GM21526 (cell line): ENCODE measurements at regions not wholly inside any gene's neighbourhood (a gene's known extent, or its start where the extent isn't known, plus 50 kb on each side); places are given as distances from the start of the nearest gene placed in this dataset.
A peak's percentile ranks its signal among the peaks of the same experiment; 100 is the strongest.
"Not testable (repeated sequence)": the region's sequence is repeated elsewhere in the genome, so short reads cannot be mapped to it uniquely, and the experiment has no call there.

Source experiments
- ATAC-seq: cut with Tn5 transposase; IDR thresholded peaks from one replicate; pipeline ENCODE4 v1.9.1; 2021; ENCODE audit warnings: moderate library complexity; ENCODE audit not compliant: unreplicated experiment, low FRiP score

DNA sequence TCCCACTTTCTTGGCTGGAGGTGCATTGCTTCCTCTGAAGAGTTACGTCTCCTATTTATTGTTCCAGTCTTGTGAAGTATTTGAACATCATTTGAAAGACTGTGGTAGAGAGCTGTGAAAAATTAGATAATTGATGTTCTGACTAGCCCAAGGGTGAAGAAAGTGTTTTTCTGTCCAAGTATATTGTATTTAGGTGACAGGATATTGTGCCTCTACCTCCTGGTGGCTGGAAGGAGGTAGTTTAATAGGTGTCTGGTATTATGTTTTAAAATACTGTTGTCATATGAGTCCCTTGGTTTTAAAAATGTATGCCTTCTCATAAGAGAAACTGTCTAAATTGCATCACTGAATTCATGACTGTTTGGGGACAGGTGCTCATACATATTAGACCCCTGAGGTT lies 226.0 kb downstream of the SPRY1 start:
- ATAC-seq = no peak

- no peak for ATAC-seq
Observed at GRCh38 chr4:123623611-123624010, 227.0 kb downstream of the SPRY1 start.

DNA sequence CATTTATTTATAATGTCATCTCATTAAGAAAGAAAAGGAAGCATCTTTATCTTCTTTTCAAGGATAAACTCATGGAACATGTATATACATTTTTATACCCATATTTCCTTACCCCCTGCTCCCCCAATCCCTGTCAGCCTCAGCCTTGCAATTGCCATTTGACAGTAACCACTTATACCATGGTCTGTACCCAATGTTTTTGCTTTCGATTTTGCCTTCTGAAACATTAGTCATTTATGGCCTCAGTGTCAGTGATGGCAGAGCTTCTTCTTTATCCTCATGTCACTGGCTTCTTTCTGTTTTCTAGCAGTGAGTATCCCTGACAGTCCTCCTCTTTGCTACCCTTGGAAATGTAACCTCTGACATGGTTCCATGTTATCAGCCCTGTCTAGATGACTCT lies 228.4 kb downstream of the SPRY1 start:
- ATAC-seq = no peak

DNA sequence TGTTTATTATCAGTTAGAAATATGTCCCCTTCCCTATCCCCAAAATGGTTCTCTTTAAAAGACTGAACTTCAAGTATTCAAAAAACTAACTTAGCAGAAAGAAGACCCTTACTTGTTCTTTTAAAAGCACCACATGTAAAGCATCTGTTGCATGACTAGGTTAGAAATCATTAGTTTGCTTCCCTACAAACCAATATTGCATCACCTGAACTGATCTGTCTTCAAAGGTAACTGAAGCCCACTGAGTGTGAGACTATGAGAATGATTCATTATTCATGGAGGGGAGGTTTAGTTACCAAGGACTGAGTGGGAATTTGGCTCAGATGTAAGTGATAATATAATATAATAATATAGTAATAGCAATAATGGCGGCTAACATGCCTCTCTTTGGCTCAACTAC lies 231.7 kb downstream of the SPRY1 start:
- ATAC-seq = no peak

DNA sequence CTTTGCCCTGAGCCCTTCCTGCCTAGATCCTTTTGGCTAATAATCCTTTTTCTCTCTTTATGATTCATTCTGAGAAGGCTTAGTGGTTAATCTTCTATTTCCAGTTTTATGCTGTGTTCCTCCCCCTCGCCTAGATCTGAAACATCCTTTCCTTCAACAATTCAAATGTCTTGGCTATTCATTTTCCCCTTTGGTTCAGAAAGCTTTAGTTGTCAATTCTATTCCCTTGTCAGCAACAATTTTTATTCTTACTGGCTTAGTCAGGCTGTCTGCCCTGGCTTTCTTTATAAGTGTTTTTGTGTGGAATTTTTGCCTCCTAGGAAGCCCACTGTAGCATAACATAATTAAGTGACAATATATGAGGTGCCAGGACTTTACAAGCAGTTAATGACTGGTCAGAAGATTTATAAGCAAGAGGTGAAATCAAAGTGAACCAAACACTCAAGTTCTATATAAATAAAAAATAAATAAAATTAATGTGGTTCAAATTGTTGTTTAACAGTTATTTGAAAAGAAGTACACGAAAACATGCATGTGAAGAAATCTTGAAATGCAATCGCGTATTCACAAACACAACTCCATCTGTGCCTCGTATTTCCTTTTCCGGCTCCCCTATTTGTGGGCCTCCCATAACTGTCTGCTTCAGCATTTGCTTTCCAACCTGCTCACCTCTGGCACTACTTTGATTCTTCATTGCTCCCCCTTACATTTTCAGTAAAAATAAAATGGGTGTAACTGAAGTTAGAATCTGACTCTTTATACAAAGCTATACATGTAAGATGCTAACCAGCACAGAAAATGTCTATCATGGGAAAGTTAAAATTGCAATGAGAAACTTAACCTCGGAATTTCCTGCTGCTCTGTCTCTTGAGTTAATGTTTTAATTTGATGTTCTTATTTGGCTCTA lies 235.4 kb downstream of the SPRY1 start:
- no peak for ATAC-seq

DNA sequence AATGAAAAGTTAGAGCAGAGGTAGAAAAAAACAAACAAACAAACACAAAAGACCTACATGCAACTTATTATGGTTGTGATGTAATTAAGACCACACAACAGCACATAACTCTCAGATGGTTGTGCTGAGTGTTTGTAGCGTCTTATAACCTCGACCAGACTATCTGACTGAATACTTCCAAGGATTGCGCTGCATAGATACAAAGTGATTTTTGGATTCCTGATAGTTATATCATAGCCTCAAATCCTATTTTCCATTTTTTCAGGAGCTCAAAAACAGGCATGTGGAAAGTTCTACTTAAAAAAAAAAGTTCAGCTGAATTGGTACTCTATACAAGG lies 236.1 kb downstream of the SPRY1 start:
- ATAC-seq = no peak

GRCh38 chr4:123638834-123639233 lies 242.2 kb downstream of the SPRY1 start:
- no peak for ATAC-seq

- ATAC-seq = no peak
Observed at GRCh38 chr4:123640271-123640670, 243.7 kb downstream of the SPRY1 start.

DNA sequence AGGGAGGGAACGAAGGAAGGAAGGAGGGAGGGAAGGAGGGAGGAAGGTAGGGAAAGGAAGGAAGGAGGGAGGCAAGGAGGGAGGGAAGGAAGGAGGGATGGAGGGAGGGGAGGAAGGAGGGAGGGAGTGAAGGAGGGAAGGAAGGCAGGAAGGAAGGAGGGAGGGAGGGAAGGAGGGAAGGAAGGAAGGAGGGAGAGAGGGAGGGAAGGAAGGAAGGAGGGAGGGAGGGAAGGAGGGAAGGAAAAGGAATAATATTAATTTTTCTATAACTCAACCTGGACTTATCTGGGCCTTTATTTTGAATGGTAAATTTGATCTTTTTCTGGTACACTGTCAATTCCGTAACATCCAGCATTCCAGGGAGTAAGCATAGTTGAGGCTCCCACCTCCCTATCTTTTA lies 244.2 kb downstream of the SPRY1 start:
- no peak for ATAC-seq

DNA sequence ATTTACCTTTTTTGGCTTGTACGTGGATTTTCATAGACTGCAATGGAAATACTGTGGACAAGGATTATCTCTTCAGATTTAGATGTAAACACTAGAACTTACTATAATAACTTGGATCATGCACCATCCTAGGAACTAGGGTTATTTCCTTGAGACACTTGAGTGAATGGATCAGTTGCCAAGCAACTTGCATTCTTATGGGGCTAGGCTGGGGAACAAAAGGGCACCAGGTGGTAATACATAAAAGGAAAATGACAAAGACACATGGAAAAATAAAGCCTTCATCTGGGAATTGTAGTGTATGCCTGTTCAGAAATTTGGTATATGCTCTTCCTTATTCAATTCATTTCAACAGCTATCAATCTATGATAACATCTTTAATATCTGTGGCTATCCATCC lies 247.1 kb downstream of the SPRY1 start:
- ATAC-seq = no peak

DNA sequence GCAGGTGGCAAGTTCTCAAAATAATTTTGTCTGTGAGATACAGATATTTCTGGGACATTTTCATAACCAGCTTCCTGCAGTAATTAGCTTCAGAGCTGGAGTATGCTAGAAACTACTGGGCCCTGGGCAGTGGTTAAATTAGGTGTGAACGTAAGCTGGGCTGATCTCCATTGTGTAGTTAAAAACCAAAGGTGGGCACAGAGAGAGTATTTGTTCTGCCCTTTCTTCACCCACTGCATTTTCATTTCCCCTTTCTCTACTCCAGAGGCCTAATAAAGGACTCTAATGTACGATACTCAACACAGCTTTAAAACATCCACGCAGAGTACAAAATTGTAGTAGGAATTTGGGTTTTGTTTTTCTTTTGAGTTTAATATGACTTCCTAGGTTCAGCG lies 252.7 kb downstream of the SPRY1 start:
- peak; percentile 88 for ATAC-seq

- ATAC-seq = peak; percentile 26
Observed at GRCh38 chr4:123649645-123650391, 253.2 kb downstream of the SPRY1 start.

- no peak for ATAC-seq
Observed at GRCh38 chr4:123651066-123651465, 254.5 kb downstream of the SPRY1 start.

DNA sequence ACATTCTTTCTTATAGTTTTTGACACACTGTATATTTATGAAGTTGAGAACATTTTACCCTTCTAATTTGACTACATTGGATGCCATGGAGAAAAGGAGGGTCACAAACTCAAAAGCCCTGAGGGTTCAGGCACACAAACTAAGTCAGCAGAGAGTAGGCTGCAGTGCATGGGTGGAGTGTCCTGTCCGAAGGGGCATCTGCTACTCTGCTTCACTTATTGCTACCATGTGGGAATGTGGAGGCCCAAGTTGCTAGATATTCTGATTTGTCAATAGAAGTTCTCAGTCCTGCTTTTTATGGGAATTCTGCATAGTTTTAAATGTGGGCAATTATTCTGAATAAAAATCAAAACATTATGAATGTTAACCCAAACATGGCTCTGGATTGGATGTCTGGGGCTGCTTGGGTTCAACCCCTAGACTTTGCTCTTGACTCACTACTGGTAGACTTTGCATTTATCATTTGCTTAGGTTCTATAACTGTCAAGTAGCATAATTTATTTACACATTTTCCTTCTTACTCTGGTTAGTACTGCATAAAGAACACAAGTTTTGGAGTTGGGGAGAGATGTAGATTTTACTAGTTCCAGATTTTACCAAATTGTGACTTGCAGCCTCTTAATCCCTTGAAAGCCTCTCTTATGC lies 255.1 kb downstream of the SPRY1 start:
- no peak for ATAC-seq

GRCh38 chr4:123652476-123652875 lies 255.9 kb downstream of the SPRY1 start:
- no peak for ATAC-seq

GRCh38 chr4:123653236-123653635 lies 256.6 kb downstream of the SPRY1 start:
- no peak for ATAC-seq

GRCh38 chr4:123656746-123657294 lies 260.2 kb downstream of the SPRY1 start:
- ATAC-seq = not testable (repeated sequence)

DNA sequence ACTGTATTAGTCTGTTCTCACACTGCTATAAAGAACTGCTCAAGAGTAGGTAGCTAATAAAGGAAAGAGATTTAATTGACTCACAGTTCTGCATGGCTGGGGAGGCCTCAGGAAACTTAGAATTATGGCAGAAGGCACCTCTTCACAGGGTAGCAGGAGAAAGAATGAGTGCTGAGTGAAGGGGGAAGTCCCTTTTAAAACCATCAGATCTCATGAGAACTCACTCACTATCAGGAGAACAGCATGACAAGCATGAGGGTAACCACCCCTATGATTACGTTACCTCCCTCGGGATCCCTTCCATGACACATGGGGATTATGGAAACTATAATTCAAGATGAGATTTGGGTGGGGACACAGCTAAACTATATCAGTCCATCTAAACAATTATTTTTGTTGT lies 261.0 kb downstream of the SPRY1 start:
- ATAC-seq = not testable (repeated sequence)

GRCh38 chr4:123659262-123659661 lies 262.7 kb downstream of the SPRY1 start:
- ATAC-seq = no peak

DNA sequence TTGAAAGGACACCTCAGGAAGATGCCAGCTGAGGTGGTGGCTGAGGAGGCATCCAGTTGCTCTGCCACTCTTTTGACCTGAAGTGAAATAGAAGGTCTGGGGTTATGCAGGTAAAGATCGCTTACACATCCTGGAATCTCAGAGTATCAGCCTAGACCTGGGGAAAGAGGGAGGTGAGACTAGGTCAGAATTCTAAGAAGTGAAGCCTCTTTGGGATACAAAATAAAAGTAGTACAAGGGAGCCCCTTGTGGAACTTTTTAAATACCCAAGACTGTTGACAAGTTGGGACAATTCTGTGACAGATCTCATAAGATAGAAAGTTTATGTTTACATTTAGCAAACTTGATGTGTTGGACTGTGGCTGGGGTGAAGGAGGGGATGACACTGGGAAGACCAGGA lies 263.1 kb downstream of the SPRY1 start:
- ATAC-seq = no peak

- no peak for ATAC-seq
Observed at GRCh38 chr4:123661080-123661737, 264.6 kb downstream of the SPRY1 start.
